ENCODE measurements at regions not wholly inside any gene's neighbourhood (a gene's known extent, or its start where the extent isn't known, plus 50 kb on each side); places are given as distances from the start of the nearest gene placed in this dataset.

- H3K27me3 ChIP-seq: no peaks in the 10 kb centered on the region
- no peaks in the 10 kb centered on the region for H3K9me3 ChIP-seq
- no peak for DNase-seq
- no peaks in the 10 kb centered on the region for H3K36me3 ChIP-seq
- H3K4me1 ChIP-seq: no peaks in the 10 kb centered on the region
- intact Hi-C loops (cut with DNase I; ENCODE audit: low total_unique reads): no loop called here
- H3K27ac ChIP-seq: no peak overlapping the region
- WGBS, 5 donors: 69 to 92% (median 87%) methylated on average over 1 of the region's 1 CpG
- TF ChIP-seq EP300 (IDR thresholded peaks at IDR 0.05) (no peak), POLR2A (IDR thresholded peaks at IDR 0.05) (no peak), CTCF (IDR thresholded peaks at IDR 0.05) (no peak), POLR2AphosphoS5 (IDR thresholded peaks at IDR 0.05) (no peak)
- H3K4me3 ChIP-seq: no peak overlapping the region
Observed at GRCh38 chr16:63606778-63607177, 1515.1 kb downstream of the CDH11 start.

GRCh38 chr16:63602206-63602927, 1519.5 kb downstream of the CDH11 start:
- Histone ChIP-seq H3K4me1 (no peaks in the 10 kb centered on the region), H3K27ac (no peak overlapping the region), H3K27me3 (no peaks in the 10 kb centered on the region), H3K4me3 (no peak overlapping the region), H3K9me3 (no peaks in the 10 kb centered on the region), H3K36me3 (no peaks in the 10 kb centered on the region)
- TF ChIP-seq CTCF (IDR thresholded peaks at IDR 0.05) (no peak), POLR2A (IDR thresholded peaks at IDR 0.05) (no peak), POLR2AphosphoS5 (IDR thresholded peaks at IDR 0.05) (no peak), EP300 (IDR thresholded peaks at IDR 0.05) (no peak)
- DNase-seq: no peak
- 13 to 76% (median 59%) methylated on average over 3 of the region's 3 CpGs for WGBS, 5 donors
- intact Hi-C loops (cut with DNase I; ENCODE audit: low total_unique reads): no loop called here

- no peak for TF ChIP-seq POLR2AphosphoS5 (IDR thresholded peaks at IDR 0.05)
- no peak for TF ChIP-seq POLR2A (IDR thresholded peaks at IDR 0.05)
- no peak for TF ChIP-seq CTCF (IDR thresholded peaks at IDR 0.05)
- TF ChIP-seq EP300 (IDR thresholded peaks at IDR 0.05): no peak
- no peaks in the 10 kb centered on the region for H3K4me1 ChIP-seq
- no peaks in the 10 kb centered on the region for H3K9me3 ChIP-seq
- H3K36me3 ChIP-seq: no peaks in the 10 kb centered on the region
- DNase-seq: no peak
- WGBS, 5 donors: 43 to 74% (median 48%) methylated on average over 1 of the region's 1 CpG
- H3K27me3 ChIP-seq: no peaks in the 10 kb centered on the region
- H3K27ac ChIP-seq: no peak overlapping the region
- intact Hi-C loops (cut with DNase I; ENCODE audit: low total_unique reads): no loop called here
- no peak overlapping the region for H3K4me3 ChIP-seq
Observed at GRCh38 chr16:63596716-63597115, 1525.1 kb downstream of the CDH11 start.

- TF ChIP-seq POLR2A (IDR thresholded peaks at IDR 0.05) (no peak), POLR2AphosphoS5 (IDR thresholded peaks at IDR 0.05) (no peak), EP300 (IDR thresholded peaks at IDR 0.05) (no peak), CTCF (IDR thresholded peaks at IDR 0.05) (no peak)
- H3K4me1 ChIP-seq: no peaks in the 10 kb centered on the region
- intact Hi-C loops (cut with DNase I; ENCODE audit: low total_unique reads): no loop called here
Observed at GRCh38 chr16:63592852-63593251, 1529.0 kb downstream of the CDH11 start.

More at GRCh38 chr16:63592852-63593251, 1529.0 kb downstream of the CDH11 start:
- Histone ChIP-seq H3K9me3 (no peaks in the 10 kb centered on the region), H3K27me3 (no peaks in the 10 kb centered on the region), H3K27ac (no peak overlapping the region), H3K4me3 (no peak overlapping the region), H3K36me3 (no peaks in the 10 kb centered on the region)
- no peak for DNase-seq
- WGBS, 5 donors: 68 to 86% (median 71%) methylated on average over 3 of the region's 3 CpGs

Measured in stomach (tissue), 8 donors.